22Rv1 (cell line): ENCODE measurements at regions not wholly inside any gene's neighbourhood (a gene's known extent, or its start where the extent isn't known, plus 50 kb on each side); places are given as distances from the start of the nearest gene placed in this dataset.

Experiments used
- H3K27ac ChIP-seq: fragments of 450-650 bp; 2 replicates; pipeline ENCODE4 v1.5.1; 2017
- ZFX ChIP-seq: fragments of 450-650 bp; IDR thresholded peaks from 2 replicates; pipeline ENCODE4 v1.6.1; 2017; ENCODE audit warnings: antibody characterized with exemption, borderline replicate concordance
- TF ChIP-seq, protein P1 (sequence below): fragments of 450-650 bp; IDR thresholded peaks from 2 replicates; pipeline ENCODE4 v1.5.1; 2017; ENCODE audit warnings: mild to moderate bottlenecking

DNA sequence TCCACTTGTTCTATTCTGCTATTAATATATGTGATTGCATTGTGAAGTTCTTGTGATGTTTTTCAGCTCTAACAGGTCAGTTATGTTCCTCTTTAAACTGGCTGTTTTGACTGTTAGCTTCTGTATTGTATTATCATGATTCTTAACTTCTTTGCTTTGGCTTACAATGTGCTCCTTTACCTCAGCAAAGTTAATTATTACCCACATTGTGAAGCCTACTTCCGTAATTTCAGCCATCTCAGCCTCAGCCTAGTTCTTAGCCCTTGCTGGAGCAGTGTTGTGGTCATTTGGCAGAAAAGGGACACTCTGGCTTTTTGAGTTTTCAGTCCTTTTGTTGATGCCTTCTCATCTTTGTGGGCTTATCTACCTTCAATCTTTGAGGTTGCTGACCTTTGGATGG is 440.2 kb downstream of the TBC1D32 start:
- H3K27ac ChIP-seq = no peak overlapping the region
- no peak for TF ChIP-seq ZFX
- TF ChIP-seq, protein P1, sequence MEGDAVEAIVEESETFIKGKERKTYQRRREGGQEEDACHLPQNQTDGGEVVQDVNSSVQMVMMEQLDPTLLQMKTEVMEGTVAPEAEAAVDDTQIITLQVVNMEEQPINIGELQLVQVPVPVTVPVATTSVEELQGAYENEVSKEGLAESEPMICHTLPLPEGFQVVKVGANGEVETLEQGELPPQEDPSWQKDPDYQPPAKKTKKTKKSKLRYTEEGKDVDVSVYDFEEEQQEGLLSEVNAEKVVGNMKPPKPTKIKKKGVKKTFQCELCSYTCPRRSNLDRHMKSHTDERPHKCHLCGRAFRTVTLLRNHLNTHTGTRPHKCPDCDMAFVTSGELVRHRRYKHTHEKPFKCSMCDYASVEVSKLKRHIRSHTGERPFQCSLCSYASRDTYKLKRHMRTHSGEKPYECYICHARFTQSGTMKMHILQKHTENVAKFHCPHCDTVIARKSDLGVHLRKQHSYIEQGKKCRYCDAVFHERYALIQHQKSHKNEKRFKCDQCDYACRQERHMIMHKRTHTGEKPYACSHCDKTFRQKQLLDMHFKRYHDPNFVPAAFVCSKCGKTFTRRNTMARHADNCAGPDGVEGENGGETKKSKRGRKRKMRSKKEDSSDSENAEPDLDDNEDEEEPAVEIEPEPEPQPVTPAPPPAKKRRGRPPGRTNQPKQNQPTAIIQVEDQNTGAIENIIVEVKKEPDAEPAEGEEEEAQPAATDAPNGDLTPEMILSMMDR = no peak

DNA sequence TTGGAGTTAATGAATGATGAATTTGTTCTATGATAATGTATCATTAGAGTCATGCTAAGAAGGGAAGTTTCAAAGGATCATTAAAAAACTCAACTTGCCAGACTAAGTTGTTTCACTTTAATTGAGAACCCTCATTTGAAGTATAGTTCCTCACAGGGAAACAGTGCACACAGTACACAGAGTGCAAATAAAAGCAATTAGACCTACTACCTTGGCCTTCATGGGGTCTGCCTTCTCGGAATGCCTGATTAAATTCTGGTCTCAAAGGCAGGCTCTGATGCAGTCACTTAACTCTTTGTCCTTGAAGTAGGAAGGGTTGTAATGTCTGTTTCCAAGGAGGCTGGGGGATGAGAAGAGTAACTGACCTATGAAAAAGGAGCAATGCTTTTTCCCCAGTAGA is 457.3 kb downstream of the TBC1D32 start:
- TF ChIP-seq, protein P1 = no peak
- no peak for TF ChIP-seq ZFX

DNA sequence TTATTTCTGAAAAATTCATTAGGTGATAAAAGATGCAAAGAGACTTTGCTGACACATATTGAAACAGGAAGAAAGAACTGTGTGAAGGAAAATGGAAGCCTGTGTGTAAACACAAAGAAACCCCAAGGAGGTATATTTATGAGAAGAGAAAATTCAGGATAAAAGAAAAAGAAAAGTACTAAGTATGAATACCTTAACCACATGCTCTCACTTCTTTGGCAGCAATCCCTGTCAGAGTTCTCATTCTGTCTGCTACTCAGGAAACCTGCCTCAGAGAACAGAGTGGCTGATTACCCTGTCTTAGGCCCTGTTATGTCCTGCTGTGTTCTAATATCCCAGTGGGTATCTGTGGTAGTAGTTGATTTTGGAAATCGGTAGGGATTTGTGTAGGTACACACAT is 457.9 kb downstream of the TBC1D32 start:
- no peak for TF ChIP-seq ZFX
- TF ChIP-seq, protein P1 = no peak

More for the DNA sequence above, 457.3 kb downstream of the TBC1D32 start:
- no peak overlapping the region for H3K27ac ChIP-seq

DNA sequence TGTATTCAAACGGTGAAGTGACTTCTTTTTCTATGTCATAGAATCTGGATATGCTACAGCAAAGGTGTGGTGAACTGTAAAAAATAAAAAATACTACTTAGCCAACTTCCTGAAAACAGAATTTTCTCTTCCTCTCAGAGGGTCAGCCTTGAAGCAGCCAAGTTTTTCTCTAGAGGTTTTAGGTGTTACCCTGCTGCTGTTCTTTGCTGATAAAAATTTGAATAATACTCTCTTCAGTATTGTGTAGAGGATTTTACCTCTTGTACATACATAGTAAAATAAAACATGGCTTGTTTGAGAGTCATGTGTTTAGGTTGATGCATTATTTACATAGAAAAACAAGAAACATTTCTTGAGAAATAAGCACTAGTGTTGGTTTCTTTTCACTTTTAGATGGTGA is 458.4 kb downstream of the TBC1D32 start:
- H3K27ac ChIP-seq = no peak overlapping the region
- no peak for TF ChIP-seq ZFX
- TF ChIP-seq, protein P1 = no peak

More for the DNA sequence above, 457.9 kb downstream of the TBC1D32 start:
- no peak overlapping the region for H3K27ac ChIP-seq

DNA sequence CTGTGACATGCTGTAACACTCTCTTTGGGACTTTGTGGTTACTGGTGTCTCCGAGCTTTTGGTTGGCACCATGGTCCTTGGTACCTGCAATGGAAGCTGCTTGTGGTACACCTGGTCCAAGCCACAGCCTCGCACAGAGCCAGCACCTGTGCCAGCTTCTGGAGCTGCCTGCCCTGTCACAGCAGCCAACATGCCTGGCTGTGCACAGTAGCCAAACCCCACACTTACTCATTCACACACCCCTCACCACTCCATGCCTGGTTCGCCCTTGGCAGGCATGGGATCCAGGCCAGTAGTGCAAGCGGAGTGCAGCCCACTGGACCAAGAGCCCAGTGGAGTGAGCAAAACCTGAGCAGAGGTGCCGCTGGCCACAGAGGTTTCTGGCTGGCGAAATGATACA is 459.9 kb downstream of the TBC1D32 start:
- TF ChIP-seq, protein P1 = no peak
- TF ChIP-seq ZFX = no peak

DNA sequence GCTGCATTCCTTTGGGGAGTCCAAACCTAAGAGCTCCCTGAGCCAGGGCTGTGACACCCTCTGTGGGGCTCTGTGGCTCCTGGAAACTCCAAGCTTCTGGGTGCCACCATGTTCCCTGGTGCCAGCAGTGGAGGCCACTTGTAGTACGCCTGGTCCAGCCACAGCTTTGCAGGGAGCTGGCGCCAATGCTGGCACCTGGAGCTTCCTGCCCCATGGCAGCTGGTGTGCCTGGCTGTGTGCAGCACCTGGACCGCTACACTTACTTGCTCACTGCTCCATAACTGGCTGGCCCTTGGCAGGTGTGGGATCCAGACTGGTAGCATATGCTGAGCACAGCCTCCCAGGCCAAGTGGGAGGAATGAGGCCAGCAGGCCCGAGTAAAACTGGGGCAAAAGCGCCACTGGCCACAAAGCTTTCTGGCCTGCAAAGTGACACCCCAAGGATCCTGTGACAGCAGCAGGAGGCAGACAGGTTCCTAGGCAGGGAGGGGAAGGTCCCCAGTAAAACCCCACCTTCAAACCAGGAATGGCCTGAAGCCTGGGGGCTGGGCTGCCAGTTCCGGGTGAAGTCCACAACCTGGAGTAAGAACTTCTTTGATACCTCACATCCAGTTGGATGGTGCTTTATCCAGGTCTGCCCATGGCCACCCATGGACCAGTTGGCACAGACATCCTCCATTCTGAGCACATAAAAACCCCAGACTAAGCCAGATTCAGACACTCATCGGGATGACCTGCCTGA is 461.0 kb downstream of the TBC1D32 start:
- TF ChIP-seq, protein P1 = no peak
- TF ChIP-seq ZFX = no peak
- H3K27ac ChIP-seq = no peak overlapping the region

More for the DNA sequence above, 459.9 kb downstream of the TBC1D32 start:
- H3K27ac ChIP-seq = no peak overlapping the region

DNA sequence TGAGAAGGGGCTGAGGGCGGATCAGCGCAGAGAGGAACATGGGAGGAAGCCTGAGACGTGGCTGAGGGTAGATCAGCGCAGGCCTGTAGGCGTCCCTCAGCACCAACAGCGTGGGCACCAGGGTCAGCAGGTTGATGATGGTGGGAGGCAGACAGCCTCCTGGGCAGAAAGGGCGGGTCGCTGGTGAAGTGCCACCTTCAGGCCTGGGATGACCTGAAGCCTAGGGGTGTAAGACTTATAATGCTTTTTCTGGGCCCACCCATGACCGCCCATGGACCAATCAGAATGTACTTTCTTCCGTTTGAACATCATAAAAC is 462.1 kb downstream of the TBC1D32 start:
- TF ChIP-seq, protein P1 = no peak
- TF ChIP-seq ZFX = no peak
- no peak overlapping the region for H3K27ac ChIP-seq
